HG03460 (cell line): ENCODE measurements at regions not wholly inside any gene's neighbourhood (a gene's known extent, or its start where the extent isn't known, plus 50 kb on each side); places are given as distances from the start of the nearest gene placed in this dataset.
"Not testable (repeated sequence)": the region's sequence is repeated elsewhere in the genome, so short reads cannot be mapped to it uniquely, and the experiment has no call there.

Experiments
- ATAC-seq: cut with Tn5 transposase; IDR thresholded peaks from one replicate; pipeline ENCODE4 v1.9.1; 2021; ENCODE audit not compliant: unreplicated experiment

- ATAC-seq = no peak
These were observed 1070.5 kb downstream of the SI start for GRCh38 chr3:164007765-164008164.

- ATAC-seq = no peak
These were observed 1074.1 kb downstream of the SI start for GRCh38 chr3:164004205-164004604.

GRCh38 chr3:164003016-164003415, 1075.3 kb downstream of the SI start:
- ATAC-seq = not testable (repeated sequence)

- no peak for ATAC-seq
These were observed 1094.4 kb downstream of the SI start for GRCh38 chr3:163983940-163984339.

- ATAC-seq = no peak
These were observed 1106.4 kb downstream of the SI start for GRCh38 chr3:163971861-163972260.

- no peak for ATAC-seq
These were observed 1121.2 kb downstream of the SI start for GRCh38 chr3:163957072-163957471.

GRCh38 chr3:163953526-163953925, 1124.8 kb downstream of the SI start:
- ATAC-seq = no peak

GRCh38 chr3:163952499-163952898, 1125.8 kb downstream of the SI start:
- no peak for ATAC-seq

- no peak for ATAC-seq
These were observed 1126.8 kb downstream of the SI start for GRCh38 chr3:163951397-163951987.

- ATAC-seq = no peak
These were observed 1131.5 kb downstream of the SI start for GRCh38 chr3:163946785-163947184.

GRCh38 chr3:163943664-163944063, 1134.6 kb downstream of the SI start:
- no peak for ATAC-seq

GRCh38 chr3:163939926-163940325, 1138.4 kb downstream of the SI start:
- no peak for ATAC-seq

GRCh38 chr3:163936543-163936942, 1141.8 kb downstream of the SI start:
- no peak for ATAC-seq

- no peak for ATAC-seq
These were observed 1142.9 kb downstream of the SI start for GRCh38 chr3:163935411-163935810.

- no peak for ATAC-seq
These were observed 1149.1 kb downstream of the SI start for GRCh38 chr3:163929069-163929652.

GRCh38 chr3:163927521-163927920, 1150.8 kb downstream of the SI start:
- ATAC-seq = no peak

- ATAC-seq = no peak
These were observed 1153.7 kb downstream of the SI start for GRCh38 chr3:163924600-163924999.

GRCh38 chr3:163919154-163919553, 1159.1 kb downstream of the SI start:
- no peak for ATAC-seq

- ATAC-seq = no peak
These were observed 1161.4 kb downstream of the SI start for GRCh38 chr3:163916596-163917560.

- ATAC-seq = no peak
These were observed 1163.0 kb downstream of the SI start for GRCh38 chr3:163915280-163915679.

GRCh38 chr3:163914567-163914966, 1163.7 kb downstream of the SI start:
- ATAC-seq = no peak

GRCh38 chr3:163891771-163892170, 1186.5 kb downstream of the SI start:
- no peak for ATAC-seq
